ENCODE measurements at regions not wholly inside any gene's neighbourhood (a gene's known extent, or its start where the extent isn't known, plus 50 kb on each side); places are given as distances from the start of the nearest gene placed in this dataset.

GRCh38 chr15:70159713-70160009, 61.9 kb upstream of the TLE3 start:
- TF ChIP-seq CTCF (IDR thresholded peaks at IDR 0.05), result no peak
- no peak for TF ChIP-seq EZH2phosphoT487 (IDR thresholded peaks at IDR 0.05)
